CD14-positive monocyte (primary cell): ENCODE measurements at regions not wholly inside any gene's neighbourhood (a gene's known extent, or its start where the extent isn't known, plus 50 kb on each side); places are given as distances from the start of the nearest gene placed in this dataset.

Experiments used
- DNase-seq, 3 donors: peaks; one replicate each; pipeline ENCODE4 v3.0.0-alpha.2; 2011 to 2022
- H2AFZ ChIP-seq: 2 replicates; pipeline ENCODE4 v1.6.0; 2012; ENCODE audit warnings: mild to moderate bottlenecking, low read depth, low read length, inconsistent platforms; ENCODE audit not compliant: insufficient read depth, poor library complexity, severe bottlenecking
- H3K27ac ChIP-seq, 2 donors: 1 replicate in 1 of 2; 2 replicates in 1 of 2; pipeline ENCODE4 v1.5.1; 2012 to 2013; ENCODE audit warnings: low read length in 2 of 2, control low read depth in 1 of 2, inconsistent platforms in 1 of 2, low read depth in 1 of 2, mild to moderate bottlenecking in 1 of 2
- H3K27me3 ChIP-seq, 2 donors: one replicate each; pipeline versions ENCODE4 v1.6.0 to v1.6.1; 2011 to 2013; ENCODE audit warnings: low read length in 2 of 2; ENCODE audit not compliant: control insufficient read depth in 2 of 2, insufficient read depth in 2 of 2
- H3K36me3 ChIP-seq, 2 donors: replicated peaks in 1 of 2; 1 replicate in 1 of 2; 2 replicates in 1 of 2; pipeline versions ENCODE4 v1.5.1 to v1.6.1; 2012 to 2013; ENCODE audit warnings: low read length in 2 of 2, control low read depth in 1 of 2, inconsistent platforms in 1 of 2, mild to moderate bottlenecking in 1 of 2; ENCODE audit not compliant: insufficient read depth in 2 of 2, control insufficient read depth in 1 of 2
- H3K4me1 ChIP-seq, 2 donors: 1 replicate in 1 of 2; 2 replicates in 1 of 2; pipeline versions ENCODE4 v1.5.1 to v1.6.1; 2012 to 2013; ENCODE audit warnings: low read length in 2 of 2, control low read depth in 1 of 2, inconsistent platforms in 1 of 2, mild to moderate bottlenecking in 1 of 2, moderate library complexity in 1 of 2; ENCODE audit not compliant: insufficient read depth in 2 of 2, control insufficient read depth in 1 of 2
- H3K4me2 ChIP-seq: replicated peaks from 2 replicates; pipeline ENCODE3; 2012; ENCODE audit warnings: low read length, moderate library complexity, mild to moderate bottlenecking; ENCODE audit not compliant: poor library complexity, severe bottlenecking; ENCODE audit errors: extremely low read depth
- H3K4me3 ChIP-seq, 3 experiments: fragments of 200-600 bp in 1 of 3; sonication (generic) in 1 of 3; replicated peaks in 1 of 3; 1 replicate in 2 of 3; 2 replicates in 1 of 3; pipeline ENCODE4 v1.5.1; 2011 to 2013; ENCODE audit warnings: low read length in 3 of 3, mild to moderate bottlenecking in 3 of 3, control low read depth in 2 of 3, low read depth in 2 of 3, inconsistent platforms in 1 of 3, moderate library complexity in 1 of 3
- H3K79me2 ChIP-seq: 2 replicates; pipeline ENCODE4 v1.6.0; 2012; ENCODE audit warnings: mild to moderate bottlenecking, control low read depth, inconsistent platforms, low read length, moderate library complexity; ENCODE audit not compliant: insufficient read depth
- H3K9ac ChIP-seq: 2 replicates; pipeline ENCODE4 v1.6.0; 2017; ENCODE audit warnings: low read length, mild to moderate bottlenecking; ENCODE audit not compliant: insufficient read depth, poor library complexity, severe bottlenecking
- H3K9me3 ChIP-seq, 2 donors: replicated peaks in 1 of 2; 1 replicate in 1 of 2; 2 replicates in 1 of 2; pipeline versions ENCODE4 v1.5.1 to v1.6.1; 2012 to 2013; ENCODE audit warnings: low read length in 2 of 2, control low read depth in 1 of 2; ENCODE audit not compliant: control insufficient read depth in 1 of 2, insufficient read depth in 1 of 2
- H4K20me1 ChIP-seq: 2 replicates; pipeline ENCODE4 v1.6.0; 2012; ENCODE audit warnings: mild to moderate bottlenecking, low read length, control low read depth, moderate library complexity; ENCODE audit not compliant: insufficient read depth
- H3K27ac Mint-ChIP-seq, 7 donors: one replicate each; pipeline ENCODE4 v1.8.0; 2020; ENCODE audit warnings: mild to moderate bottlenecking in 7 of 7, mixed read lengths in 7 of 7, moderate library complexity in 6 of 7, inconsistent platforms in 2 of 7
- H3K27me3 Mint-ChIP-seq, 3 donors: one replicate each; pipeline ENCODE4 v1.8.0; 2021 to 2022; ENCODE audit warnings: low read depth in 3 of 3, mild to moderate bottlenecking in 3 of 3, mixed read lengths in 3 of 3, moderate library complexity in 3 of 3, inconsistent platforms in 1 of 3
- H3K36me3 Mint-ChIP-seq, 2 donors: one replicate each; pipeline ENCODE4 v1.8.0; 2020; ENCODE audit warnings: mixed read lengths in 2 of 2, inconsistent platforms in 1 of 2, mild to moderate bottlenecking in 1 of 2
- H3K4me1 Mint-ChIP-seq: one replicate; pipeline ENCODE4 v1.8.0; 2020; ENCODE audit warnings: mild to moderate bottlenecking, mixed read lengths
- H3K4me3 Mint-ChIP-seq, 2 donors: one replicate each; pipeline ENCODE4 v1.8.0; 2020; ENCODE audit warnings: mild to moderate bottlenecking in 2 of 2, mixed read lengths in 2 of 2, moderate library complexity in 1 of 2
- H3K9me3 Mint-ChIP-seq, 7 donors: one replicate each; pipeline ENCODE4 v1.8.0; 2020 to 2022; ENCODE audit warnings: mixed read lengths in 7 of 7, mild to moderate bottlenecking in 6 of 7, moderate library complexity in 6 of 7, inconsistent platforms in 2 of 7
- WGBS: methylation state at CpG from one replicate; pipeline ENCODE4 v1.1.5; 2013; ENCODE audit warnings: missing lambda C conversion rate; ENCODE audit not compliant: insufficient coverage; 5-methylcytosine and 5-hydroxymethylcytosine counted together
- intact Hi-C, 2 donors: fragments of 100-400 bp; cut with micrococcal nuclease; formaldehyde crosslinking; loops; one replicate each; pipeline versions ENCODE4 v1.15.0 to v1.15.1; 2023
- TF ChIP-seq, protein P1 (sequence below): fragments of 200-600 bp; IDR thresholded peaks from one replicate; pipeline ENCODE4 v1.8.0; 2022; ENCODE audit warnings: antibody characterized with exemption, mild to moderate bottlenecking

- H3K4me3 Mint-ChIP-seq: no peak overlapping the region
- Histone ChIP-seq H3K9me3 (no peaks in the 10 kb centered on the region), H3K36me3 (no peaks in the 10 kb centered on the region), H3K79me2 (no peaks in the 10 kb centered on the region), H3K27me3 (peaks cover 0 to 2% of the 10 kb centered on the region in 2 donors), H3K4me3 (no peak overlapping the region), H2AFZ (no peak overlapping the region), H3K4me1 (no peaks in the 10 kb centered on the region), H4K20me1 (no peaks in the 10 kb centered on the region), H3K9ac (no peak overlapping the region), H3K4me2 (no peak overlapping the region), H3K27ac (no peak overlapping the region)
- DNase-seq: no peak
- 64% methylated on average over 2 of the region's 5 CpGs for WGBS
- TF ChIP-seq, protein P1, sequence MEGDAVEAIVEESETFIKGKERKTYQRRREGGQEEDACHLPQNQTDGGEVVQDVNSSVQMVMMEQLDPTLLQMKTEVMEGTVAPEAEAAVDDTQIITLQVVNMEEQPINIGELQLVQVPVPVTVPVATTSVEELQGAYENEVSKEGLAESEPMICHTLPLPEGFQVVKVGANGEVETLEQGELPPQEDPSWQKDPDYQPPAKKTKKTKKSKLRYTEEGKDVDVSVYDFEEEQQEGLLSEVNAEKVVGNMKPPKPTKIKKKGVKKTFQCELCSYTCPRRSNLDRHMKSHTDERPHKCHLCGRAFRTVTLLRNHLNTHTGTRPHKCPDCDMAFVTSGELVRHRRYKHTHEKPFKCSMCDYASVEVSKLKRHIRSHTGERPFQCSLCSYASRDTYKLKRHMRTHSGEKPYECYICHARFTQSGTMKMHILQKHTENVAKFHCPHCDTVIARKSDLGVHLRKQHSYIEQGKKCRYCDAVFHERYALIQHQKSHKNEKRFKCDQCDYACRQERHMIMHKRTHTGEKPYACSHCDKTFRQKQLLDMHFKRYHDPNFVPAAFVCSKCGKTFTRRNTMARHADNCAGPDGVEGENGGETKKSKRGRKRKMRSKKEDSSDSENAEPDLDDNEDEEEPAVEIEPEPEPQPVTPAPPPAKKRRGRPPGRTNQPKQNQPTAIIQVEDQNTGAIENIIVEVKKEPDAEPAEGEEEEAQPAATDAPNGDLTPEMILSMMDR: no peak
- H3K36me3 Mint-ChIP-seq: no peaks in the 10 kb centered on the region
- no peak overlapping the region for H3K27ac Mint-ChIP-seq
- H3K4me1 Mint-ChIP-seq: no peaks in the 10 kb centered on the region
- H3K27me3 Mint-ChIP-seq: peaks cover 18 to 24% (median 21%) of the 10 kb centered on the region in 3 donors
- peaks cover 0 to 6% (median 0%) of the 10 kb centered on the region in 7 donors for H3K9me3 Mint-ChIP-seq
- intact Hi-C loops: no loop called here
Measured at GRCh38 chr11:70720281-70720680, 322.0 kb downstream of the CTTN start.

- H3K9me3 ChIP-seq: no peaks in the 10 kb centered on the region
- H3K27me3 ChIP-seq: peaks cover 0 to 2% of the 10 kb centered on the region in 2 donors
- no peak overlapping the region for H2AFZ ChIP-seq
- intact Hi-C loops: no loop called here
- H3K27me3 Mint-ChIP-seq: peaks cover 16 to 24% (median 23%) of the 10 kb centered on the region in 3 donors
- H3K4me2 ChIP-seq: no peak overlapping the region
- no peaks in the 10 kb centered on the region for H3K36me3 Mint-ChIP-seq
- H3K27ac ChIP-seq: no peak overlapping the region
- no peaks in the 10 kb centered on the region for H3K79me2 ChIP-seq
- no peaks in the 10 kb centered on the region for H3K36me3 ChIP-seq
- H3K4me1 Mint-ChIP-seq: no peaks in the 10 kb centered on the region
- no peak overlapping the region for H3K4me3 ChIP-seq
- WGBS: 92% methylated on average over 11 of the region's 12 CpGs
- H3K4me3 Mint-ChIP-seq: no peak overlapping the region
- no peak for DNase-seq
- no peaks in the 10 kb centered on the region for H4K20me1 ChIP-seq
- H3K9ac ChIP-seq: no peak overlapping the region
- TF ChIP-seq, protein P1: no peak
- peaks cover 0 to 6% (median 0%) of the 10 kb centered on the region in 7 donors for H3K9me3 Mint-ChIP-seq
- no peak overlapping the region for H3K27ac Mint-ChIP-seq
- H3K4me1 ChIP-seq: no peaks in the 10 kb centered on the region
Measured at GRCh38 chr11:70721006-70721405, 322.7 kb downstream of the CTTN start.
